ENCODE measurements at regions not wholly inside any gene's neighbourhood (a gene's known extent, or its start where the extent isn't known, plus 50 kb on each side); places are given as distances from the start of the nearest gene placed in this dataset.

- H3K27me3 ChIP-seq (ENCODE audit: control insufficient read depth, insufficient read depth, low read length), result no peaks in the 10 kb centered on the region
- H3K9ac ChIP-seq (ENCODE audit: low read length in 3 of 3), result no peak overlapping the region
- no peak overlapping the region for H3K27ac ChIP-seq (ENCODE audit: low read depth in 2 of 2, low read length in 2 of 2)
- H3K9me3 ChIP-seq (ENCODE audit: control insufficient read depth in 2 of 3, insufficient read depth in 1 of 3, low read length in 3 of 3), result no peaks in the 10 kb centered on the region
- no peaks in the 10 kb centered on the region for H3K4me1 ChIP-seq (ENCODE audit: control insufficient read depth in 2 of 3, insufficient read depth in 2 of 3, low read depth in 1 of 3, low read length in 3 of 3)
- no peak for DNase-seq
- no peak for FAIRE-seq
- H3K4me3 ChIP-seq (ENCODE audit: low read length in 3 of 3), result no peak overlapping the region
- no peaks in the 10 kb centered on the region for H3K36me3 ChIP-seq (ENCODE audit: control insufficient read depth in 2 of 3, insufficient read depth in 3 of 3, low read length in 3 of 3)
- TF ChIP-seq CTCF (IDR thresholded peaks at IDR 0.05; ENCODE audit: borderline replicate concordance, extremely low read depth, insufficient read depth), result no peak
- intact Hi-C loops (cut with DNase I), result no loop called here
Measured at GRCh38 chr15:79193549-79193948, 89.0 kb upstream of the ANKRD34C start.

GRCh38 chr15:79193103-79193502, 89.4 kb upstream of the ANKRD34C start:
- Histone ChIP-seq H3K4me3 (ENCODE audit: low read length in 3 of 3) (no peak overlapping the region), H3K4me1 (ENCODE audit: control insufficient read depth in 2 of 3, insufficient read depth in 2 of 3, low read depth in 1 of 3, low read length in 3 of 3) (no peaks in the 10 kb centered on the region), H3K9me3 (ENCODE audit: control insufficient read depth in 2 of 3, insufficient read depth in 1 of 3, low read length in 3 of 3) (no peaks in the 10 kb centered on the region), H3K27ac (ENCODE audit: low read depth in 2 of 2, low read length in 2 of 2) (no peak overlapping the region), H3K9ac (ENCODE audit: low read length in 3 of 3) (no peak overlapping the region), H3K36me3 (ENCODE audit: control insufficient read depth in 2 of 3, insufficient read depth in 3 of 3, low read length in 3 of 3) (no peaks in the 10 kb centered on the region), H3K27me3 (ENCODE audit: control insufficient read depth, insufficient read depth, low read length) (no peaks in the 10 kb centered on the region)
- TF ChIP-seq CTCF (IDR thresholded peaks at IDR 0.05; ENCODE audit: borderline replicate concordance, extremely low read depth, insufficient read depth), result no peak
- intact Hi-C loops (cut with DNase I), result no loop called here
- DNase-seq (no peak), FAIRE-seq (no peak)

DNA sequence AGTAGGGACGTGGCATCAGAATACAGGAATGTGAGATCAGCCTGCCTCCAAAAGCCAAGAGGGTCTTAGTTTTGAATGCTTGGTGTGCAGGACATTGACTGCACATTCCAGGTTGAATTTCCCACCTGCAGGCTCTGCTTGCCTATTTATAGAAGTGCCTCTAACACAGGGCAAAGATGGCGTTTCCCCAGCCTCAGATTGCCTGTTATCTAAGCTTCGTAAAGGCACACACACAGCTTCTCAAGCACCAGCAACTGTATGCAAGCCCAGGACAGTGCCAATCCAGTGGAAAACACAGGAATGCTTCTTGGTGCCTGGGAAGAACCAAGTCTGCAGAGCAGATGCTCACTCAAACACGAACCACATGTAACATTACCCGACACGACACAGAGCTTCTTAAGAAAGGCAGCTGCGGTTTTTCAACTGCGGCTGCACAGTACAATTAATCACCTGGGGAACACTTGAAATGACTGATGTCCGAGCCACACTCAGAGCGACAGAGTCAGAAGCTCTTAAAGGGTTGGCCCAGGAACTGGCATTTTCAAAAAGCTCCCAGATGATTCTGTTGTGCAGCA, 90.0 kb upstream of the ANKRD34C start:
- no peak for TF ChIP-seq CTCF (IDR thresholded peaks at IDR 0.05; ENCODE audit: borderline replicate concordance, extremely low read depth, insufficient read depth)
- FAIRE-seq, result no peak
- peak in 3 of 5 donors; percentile 48 to 79 (median 55) for DNase-seq
- Histone ChIP-seq H3K4me1 (ENCODE audit: control insufficient read depth in 2 of 3, insufficient read depth in 2 of 3, low read depth in 1 of 3, low read length in 3 of 3) (no peaks in the 10 kb centered on the region), H3K9ac (ENCODE audit: low read length in 3 of 3) (no peak overlapping the region), H3K27ac (ENCODE audit: low read depth in 2 of 2, low read length in 2 of 2) (no peak overlapping the region), H3K36me3 (ENCODE audit: control insufficient read depth in 2 of 3, insufficient read depth in 3 of 3, low read length in 3 of 3) (no peaks in the 10 kb centered on the region), H3K27me3 (ENCODE audit: control insufficient read depth, insufficient read depth, low read length) (no peaks in the 10 kb centered on the region), H3K4me3 (ENCODE audit: low read length in 3 of 3) (no peak overlapping the region), H3K9me3 (ENCODE audit: control insufficient read depth in 2 of 3, insufficient read depth in 1 of 3, low read length in 3 of 3) (no peaks in the 10 kb centered on the region)
- intact Hi-C loops (cut with DNase I), result no loop called here

DNA sequence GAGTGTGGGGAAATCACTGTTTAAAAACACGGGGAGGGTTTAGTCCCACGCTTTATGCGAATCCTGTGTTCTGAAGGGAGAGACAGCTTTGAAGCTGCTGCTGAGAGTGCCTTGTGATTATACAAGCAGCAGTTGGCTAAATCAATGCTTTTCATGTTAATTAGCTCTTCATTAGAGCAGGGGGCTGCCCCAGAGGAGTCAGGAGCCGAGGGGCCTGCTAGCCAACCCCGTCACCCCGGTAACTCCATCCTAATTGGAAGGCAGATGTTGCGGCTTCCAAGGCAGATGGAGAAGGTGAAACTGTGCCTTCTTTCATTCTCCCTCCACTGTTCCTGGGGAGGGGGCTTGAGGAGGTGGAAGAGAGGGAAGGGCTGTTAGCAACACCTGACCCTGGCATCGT, 92.4 kb upstream of the ANKRD34C start:
- intact Hi-C loops (cut with DNase I), result no loop called here
- TF ChIP-seq CTCF (IDR thresholded peaks at IDR 0.05; ENCODE audit: borderline replicate concordance, extremely low read depth, insufficient read depth), result no peak
- H3K9me3 ChIP-seq (ENCODE audit: control insufficient read depth in 2 of 3, insufficient read depth in 1 of 3, low read length in 3 of 3), result no peaks in the 10 kb centered on the region

More for the DNA sequence above, 92.4 kb upstream of the ANKRD34C start:
- FAIRE-seq (no peak), DNase-seq (no peak)
- Histone ChIP-seq H3K36me3 (ENCODE audit: control insufficient read depth in 2 of 3, insufficient read depth in 3 of 3, low read length in 3 of 3) (no peaks in the 10 kb centered on the region), H3K27me3 (ENCODE audit: control insufficient read depth, insufficient read depth, low read length) (no peaks in the 10 kb centered on the region), H3K4me1 (ENCODE audit: control insufficient read depth in 2 of 3, insufficient read depth in 2 of 3, low read depth in 1 of 3, low read length in 3 of 3) (no peaks in the 10 kb centered on the region), H3K9ac (ENCODE audit: low read length in 3 of 3) (no peak overlapping the region), H3K27ac (ENCODE audit: low read depth in 2 of 2, low read length in 2 of 2) (no peak overlapping the region), H3K4me3 (ENCODE audit: low read length in 3 of 3) (no peak overlapping the region)
